GM18498 (cell line): ENCODE measurements at regions not wholly inside any gene's neighbourhood (a gene's known extent, or its start where the extent isn't known, plus 50 kb on each side); places are given as distances from the start of the nearest gene placed in this dataset.
A peak's percentile ranks its signal among the peaks of the same experiment; 100 is the strongest.

Experiments
- ATAC-seq: cut with Tn5 transposase; IDR thresholded peaks from one replicate; pipeline ENCODE4 v1.9.1; 2021; ENCODE audit warnings: mild to moderate bottlenecking, moderate library complexity; ENCODE audit not compliant: unreplicated experiment

DNA sequence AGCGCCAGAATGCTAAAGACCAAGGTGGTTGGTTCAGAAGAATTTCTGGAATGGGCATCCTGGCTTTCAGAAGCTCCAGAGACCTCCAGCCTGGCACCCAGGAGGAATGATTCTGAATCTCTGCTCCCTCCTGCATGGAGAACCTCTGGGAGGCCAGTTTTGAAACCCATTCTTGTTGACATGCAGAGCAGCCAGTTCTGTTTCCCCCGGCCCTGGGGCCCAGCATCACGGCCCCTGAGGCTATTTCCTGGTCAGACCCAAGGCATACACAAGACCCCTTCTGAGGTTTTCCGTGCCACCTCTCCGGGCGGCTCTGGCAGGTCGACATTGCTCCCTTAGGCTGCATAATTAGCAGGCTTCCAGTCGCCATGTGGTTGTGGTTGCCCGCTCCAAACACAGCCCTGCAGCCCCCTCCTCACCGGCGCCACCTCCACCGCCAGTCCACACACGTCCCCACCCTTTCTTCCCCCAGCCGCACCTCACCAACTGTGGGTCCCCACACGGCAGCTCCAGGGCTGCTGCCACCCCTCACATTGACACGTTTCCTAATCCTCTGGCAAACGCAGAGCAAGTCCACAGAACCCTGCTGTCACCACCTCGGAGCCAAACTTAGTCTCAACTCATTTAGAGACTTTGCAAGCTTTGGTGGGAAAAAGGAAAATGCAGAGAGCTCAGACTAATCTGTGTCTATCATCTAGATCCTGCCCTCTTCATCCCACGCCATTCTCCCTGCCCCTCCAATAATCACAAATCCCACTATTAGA is 367.1 kb downstream of the SOX9 start:
- ATAC-seq, result no peak

DNA sequence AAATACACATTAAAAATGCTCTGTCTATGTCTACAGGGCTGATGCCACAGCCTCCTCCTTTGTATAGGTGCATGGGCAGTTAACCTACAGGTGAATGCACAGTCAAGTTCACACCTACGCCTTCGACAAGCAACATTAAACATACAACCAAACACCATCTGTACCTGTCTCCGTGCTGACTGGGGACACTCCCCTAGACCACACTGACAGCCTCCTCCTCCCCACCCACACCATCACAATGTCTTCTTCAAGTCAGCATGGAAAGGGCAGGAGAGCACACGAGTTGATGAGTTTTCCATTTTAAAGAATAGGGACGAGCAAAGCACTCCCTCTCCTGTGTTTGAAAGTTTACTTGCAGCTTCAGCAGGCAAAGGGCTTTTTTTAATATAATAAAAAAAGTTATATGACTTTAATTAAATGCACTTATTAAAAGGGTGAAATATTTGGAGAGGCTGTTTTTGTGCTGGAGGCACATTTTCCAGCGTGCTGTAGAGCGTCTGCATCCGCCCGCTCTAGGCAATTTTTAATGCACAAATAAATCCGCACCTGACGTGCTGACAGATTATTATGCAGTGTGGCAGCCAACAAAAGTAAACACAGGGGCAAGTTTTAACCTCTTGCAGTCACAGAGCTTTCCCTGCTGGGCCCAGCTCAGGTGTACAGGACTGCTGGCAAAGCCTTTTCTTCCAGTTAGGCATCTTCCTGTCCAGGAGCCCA is 367.9 kb downstream of the SOX9 start:
- ATAC-seq, result no peak

DNA sequence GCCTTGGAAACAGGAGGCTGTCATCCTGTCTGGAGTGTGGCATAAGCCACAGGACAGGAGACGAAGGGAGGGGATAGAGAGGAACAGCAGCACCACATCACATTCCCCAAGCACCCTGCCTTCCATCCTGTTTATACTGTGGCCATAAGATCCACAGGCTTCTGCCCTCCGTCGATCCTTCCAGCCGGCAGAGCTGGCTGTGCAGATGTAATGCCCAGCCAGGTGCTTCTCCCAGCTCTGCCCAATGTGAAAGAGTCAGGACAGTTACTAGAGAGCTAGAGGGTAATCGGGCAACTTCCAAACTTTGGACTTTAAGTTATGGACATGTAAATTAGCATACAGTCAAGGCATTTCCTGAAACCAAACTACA is 368.4 kb downstream of the SOX9 start:
- ATAC-seq, result no peak

DNA sequence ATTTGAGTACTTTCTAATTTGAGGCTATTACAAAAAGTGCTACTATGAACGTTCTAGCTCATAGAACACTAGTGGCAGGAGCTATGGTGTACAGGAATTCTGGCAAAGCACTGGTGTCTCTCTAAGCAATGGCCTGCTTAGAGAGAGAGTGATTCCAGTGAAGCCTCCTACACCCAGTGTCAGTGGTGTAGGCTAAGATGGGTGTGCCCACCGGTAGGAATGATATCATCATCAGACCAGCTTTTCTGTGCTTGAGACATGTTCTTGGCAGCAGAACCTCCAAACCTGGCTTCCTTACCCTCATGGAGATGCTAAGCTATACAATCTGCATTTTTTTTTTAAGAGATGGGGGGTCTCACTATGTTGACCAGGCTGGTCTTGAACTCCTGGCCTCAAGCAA is 370.3 kb downstream of the SOX9 start:
- no peak for ATAC-seq

DNA sequence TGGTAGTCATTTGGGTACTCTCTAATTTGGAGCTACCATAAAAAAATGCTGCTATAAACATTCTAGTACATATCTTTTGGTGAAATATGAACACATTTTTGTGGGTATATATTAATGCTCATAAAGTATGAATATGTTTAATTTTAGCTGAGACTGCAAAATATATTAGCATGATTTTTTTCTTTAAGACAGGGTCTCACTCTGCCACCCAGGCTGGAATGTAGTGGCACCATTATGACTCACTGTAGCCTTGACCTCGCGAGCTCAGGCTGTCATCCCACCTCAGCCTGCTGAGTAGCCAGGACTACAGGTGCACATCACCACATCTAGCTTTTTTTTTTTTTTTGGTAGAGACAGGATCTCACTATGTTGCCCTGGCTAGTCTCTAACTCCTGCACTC is 371.7 kb downstream of the SOX9 start:
- ATAC-seq, result no peak

DNA sequence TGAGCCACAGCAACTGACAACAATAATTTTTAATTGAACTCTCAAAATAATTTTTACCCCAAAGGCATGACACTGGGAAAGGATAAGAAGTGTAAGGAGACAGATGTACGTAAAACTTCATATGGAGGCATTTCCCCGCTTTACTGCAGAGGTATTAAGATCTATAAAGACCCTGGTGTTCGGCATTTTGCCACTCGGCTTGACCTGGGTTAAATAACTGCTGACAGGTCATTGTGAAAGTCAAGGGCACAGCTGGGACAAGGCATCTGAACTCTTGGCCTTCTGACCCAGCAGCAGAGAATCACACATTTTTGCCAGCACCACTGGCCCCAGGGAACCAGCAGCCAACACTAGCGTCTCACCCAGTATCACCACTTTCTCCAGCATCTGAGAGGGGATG is 372.1 kb downstream of the SOX9 start:
- ATAC-seq, result no peak

DNA sequence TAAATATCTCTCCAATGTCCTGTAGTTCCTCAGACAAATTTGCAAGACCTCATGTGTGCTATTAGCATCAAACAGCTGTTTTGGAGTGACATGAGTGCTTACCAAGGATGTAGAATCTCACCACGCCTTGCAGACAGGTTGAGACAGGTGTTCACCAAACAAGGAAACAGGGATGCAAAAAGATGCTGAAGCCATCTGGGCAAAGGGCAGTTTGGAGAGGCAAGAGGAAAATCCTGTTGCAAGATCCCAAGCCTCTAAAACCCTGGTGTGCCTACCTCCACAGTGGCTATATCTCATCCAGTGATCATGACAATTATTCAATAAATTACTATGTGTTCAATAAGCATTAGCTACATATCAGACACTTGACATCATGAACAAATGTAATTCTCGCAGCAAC is 373.7 kb downstream of the SOX9 start:
- no peak for ATAC-seq

DNA sequence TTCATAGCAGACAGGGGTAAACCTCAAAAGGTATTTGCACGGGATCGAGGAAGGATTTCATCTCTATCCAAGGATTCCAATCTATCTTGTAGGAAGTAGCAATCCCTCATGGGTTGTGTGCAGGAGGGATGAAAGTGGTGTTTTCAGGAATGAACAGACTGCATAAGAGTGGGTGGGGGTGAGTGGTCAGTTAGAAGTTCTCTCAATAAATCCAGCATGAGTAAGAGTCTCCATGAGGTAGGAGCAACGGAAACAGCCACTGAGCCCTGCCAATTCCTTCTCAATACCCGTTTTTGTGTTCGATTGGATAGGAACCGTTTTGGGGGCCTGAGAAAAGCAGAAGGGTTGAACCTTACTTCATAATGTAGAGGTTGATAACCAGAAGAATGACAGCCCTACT is 375.6 kb downstream of the SOX9 start:
- ATAC-seq, result no peak

DNA sequence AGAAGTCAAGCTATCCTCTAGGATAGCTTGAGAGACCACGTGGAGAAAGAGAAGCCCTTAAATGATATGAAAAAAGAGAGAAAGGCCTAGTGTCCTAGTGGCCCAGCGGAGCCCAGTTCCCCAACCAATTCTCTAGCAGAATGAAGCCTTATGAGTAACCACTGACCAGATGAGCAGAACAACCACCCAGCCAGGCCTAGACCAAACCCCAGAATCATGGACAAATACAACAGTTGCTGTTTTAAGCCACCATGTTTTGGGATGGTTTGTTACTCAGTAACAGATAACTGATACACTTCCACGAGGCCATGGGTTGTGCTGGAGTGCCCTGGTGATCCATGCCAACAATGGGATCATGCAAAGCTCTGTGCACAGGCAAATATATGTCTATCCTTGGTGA is 377.1 kb downstream of the SOX9 start:
- no peak for ATAC-seq

DNA sequence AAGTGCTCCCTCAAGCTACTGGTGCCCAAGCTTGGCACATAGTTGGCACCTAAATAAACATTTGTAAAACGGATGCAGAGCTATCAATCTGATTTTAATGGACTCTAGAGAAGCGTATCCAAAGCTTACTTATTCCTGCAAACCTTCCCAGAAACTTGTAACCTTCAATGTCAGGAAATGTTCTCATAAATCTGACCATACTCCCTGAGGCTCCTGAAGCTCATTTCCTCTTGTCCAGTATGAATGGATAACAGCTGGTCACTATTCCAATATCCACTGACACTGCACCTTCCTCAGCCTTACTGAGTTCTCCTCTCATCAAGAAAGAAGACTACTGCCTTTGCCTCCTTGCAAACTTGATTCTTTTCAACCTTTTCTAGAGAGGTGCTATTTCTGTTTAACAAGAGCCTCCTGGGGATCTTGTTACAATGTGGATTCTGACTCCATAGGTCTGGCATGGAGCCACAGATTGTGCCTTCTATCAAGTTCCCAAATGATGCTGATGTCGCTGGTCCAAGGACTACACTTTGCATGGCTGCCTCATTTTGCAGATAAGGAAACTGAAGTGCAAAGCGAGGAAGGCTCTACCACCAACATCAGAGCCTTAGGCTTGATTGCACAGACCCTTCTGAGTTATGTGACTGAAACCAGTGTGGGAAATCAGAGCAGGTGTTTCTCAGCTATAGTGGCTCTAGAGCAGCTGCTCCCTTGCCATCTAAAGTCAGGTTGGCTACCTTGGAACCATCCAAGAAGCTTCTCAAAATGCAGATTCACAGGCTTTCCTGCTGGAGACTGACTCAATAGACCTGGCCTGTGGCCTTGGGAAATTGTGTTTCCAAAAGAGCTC is 377.8 kb downstream of the SOX9 start:
- ATAC-seq, result no peak

DNA sequence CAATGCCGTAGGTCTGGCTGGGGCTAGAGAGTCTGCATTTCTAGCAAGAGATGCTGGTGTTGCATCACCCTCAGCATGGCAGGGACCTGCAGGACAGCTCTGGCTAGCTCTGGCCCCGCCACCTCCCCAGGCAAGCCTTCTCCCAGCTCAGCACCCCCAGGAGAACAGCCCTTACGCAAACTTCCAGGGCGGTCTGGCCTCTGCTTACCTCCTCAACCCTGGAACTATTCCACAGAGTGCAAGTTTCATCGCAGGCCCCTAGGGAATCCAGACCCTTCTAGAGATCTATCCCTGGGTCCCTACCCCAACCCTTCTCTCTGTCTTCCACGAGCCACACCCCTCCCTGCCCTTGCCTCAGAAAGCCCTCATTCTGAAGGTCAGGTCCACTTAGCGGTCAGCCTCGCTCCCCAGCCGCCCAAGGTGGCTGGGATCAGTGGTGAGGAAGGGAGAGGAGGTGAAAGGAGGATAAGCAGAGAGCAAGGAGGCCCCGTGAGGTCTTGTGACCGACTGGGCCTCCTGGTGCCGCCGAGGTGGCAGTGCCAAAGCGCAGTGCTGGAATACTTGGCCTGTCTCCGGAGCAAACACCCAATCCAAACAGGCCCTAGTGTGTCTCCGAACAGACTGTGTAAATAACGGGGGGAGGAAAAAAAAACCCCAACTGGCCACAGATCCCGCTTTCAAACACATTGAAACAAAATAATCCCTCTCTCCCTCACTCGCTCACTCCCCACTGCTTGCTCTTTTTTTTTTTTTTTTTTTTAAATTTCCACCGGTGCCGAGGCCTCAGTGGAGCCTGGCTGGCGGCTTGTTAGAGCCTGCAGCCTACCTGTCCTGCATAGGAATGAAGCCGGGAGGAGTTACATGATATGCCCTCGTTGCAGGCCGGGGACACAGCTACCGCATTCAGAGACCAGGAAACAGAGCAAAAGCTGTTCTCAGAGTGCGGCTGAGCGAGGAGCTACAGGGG is 380.9 kb downstream of the SOX9 start:
- no peak for ATAC-seq

DNA sequence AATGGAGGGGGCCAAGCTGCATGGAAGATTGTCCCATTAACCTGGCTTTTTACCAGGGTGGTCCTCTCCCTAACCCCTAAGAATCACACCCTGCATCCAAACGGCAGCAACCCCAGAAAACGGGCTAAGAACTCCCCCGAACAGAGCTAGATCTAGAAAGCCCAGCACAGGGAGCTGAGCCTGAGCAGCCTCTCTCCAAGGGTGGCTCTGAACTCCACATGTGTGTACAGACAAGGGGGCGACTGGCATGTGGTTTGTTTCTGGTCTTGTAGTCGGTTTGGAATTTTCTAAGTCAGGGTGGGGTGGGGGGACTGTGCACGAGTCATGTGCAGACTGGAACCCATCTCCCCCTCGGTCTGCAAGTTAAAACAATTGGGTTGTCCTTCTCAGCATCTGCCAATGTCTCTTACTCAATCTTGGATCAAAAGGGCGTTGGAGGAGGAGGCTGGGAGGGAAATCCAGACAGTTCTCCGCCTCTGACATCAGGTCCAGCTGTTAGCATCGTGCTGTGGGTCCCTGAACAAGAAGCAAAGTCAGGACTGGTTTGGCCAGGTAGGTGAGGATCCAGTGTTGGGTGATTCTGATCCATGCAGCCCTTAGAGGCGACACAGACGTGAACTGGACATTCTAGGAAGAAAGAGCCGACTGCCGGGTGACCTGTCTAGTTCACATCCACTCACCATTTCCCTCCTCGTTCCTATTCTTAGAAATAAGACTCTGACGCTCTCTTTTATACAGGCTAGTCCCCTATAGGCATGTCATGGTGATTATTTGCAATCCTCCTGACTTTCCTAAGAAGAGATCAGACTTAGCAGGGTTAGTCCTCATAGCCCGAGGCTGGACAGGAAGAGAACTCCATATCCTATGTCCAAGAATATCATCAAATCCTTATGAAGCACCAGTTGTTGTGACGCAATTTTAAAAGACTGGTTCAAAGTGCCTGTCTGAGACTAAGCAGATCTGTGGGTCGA is 381.8 kb downstream of the SOX9 start:
- no peak for ATAC-seq

DNA sequence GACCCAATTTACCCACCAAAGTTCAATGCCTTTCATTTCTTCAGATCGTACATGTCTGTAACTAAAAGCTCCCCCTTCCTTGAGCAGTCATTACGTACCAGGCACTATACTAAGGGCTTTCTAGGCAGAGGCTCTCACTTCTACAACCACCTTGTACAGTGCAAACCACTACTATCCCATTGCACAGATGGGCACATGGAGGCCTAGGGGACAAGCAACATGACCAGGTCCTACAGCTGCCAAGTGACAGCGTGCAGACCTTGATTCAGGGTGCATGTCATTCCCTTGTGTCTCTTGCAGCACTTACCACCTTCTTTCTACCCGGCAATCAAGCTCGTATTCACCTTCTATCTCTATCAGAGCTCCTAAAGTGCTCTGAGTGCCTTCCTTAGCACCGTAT is 382.7 kb downstream of the SOX9 start:
- no peak for ATAC-seq

DNA sequence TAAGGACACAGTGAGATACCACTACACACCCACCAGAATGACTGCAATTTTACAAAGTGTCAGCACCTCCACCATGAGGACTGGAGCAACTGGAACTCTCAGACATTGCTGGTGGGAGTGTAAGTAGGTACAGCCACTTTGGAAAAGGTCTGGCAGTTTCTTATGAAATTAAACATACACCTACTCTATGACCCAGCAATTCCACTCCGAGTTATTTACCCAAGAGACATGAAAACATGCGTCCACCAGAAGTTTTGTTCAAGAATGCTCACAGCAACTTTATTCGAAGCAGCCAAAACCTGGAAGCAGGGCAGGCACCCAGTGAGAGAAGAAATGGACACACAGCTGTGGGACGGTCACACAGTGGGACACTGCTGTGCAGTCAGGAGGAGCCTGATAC is 384.0 kb downstream of the SOX9 start:
- no peak for ATAC-seq

DNA sequence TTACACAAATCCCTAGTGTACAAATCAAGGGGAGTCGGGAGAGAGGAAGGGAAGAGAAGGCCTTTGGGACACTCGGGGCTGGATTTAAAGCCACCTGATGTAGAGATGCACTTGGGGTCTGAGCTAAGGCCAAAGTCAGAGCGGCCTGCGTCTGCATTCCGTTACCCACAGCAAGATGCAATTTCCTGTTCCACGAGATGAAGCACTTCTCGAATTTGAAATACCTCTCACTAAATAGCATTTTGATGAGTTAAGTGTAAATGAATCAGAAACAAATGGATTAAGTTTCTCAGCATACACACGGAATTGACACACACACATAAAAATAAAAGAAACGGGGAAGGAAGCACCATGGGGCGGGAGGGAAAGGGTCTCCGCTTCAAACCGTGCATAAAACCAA is 386.0 kb downstream of the SOX9 start:
- ATAC-seq, result no peak

DNA sequence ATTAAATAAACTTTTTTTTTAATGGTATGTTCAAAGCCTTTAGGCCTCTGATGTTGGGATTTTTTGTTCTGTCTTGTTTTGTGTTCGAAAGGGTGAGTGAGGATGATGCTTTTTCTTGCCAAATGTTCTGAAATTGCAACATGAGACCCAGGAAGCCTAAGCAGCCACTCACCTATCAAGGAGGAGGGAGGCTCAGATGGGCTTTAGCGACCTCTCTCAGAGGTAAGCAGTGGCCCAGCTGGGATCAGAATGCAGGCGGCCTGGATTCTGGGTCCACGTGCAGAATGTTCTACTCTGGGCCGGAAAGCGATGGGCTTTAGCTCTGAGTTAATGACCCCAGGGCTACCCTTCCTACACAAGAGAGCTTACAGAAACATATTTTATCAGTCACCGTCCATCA is 386.6 kb downstream of the SOX9 start:
- no peak for ATAC-seq

DNA sequence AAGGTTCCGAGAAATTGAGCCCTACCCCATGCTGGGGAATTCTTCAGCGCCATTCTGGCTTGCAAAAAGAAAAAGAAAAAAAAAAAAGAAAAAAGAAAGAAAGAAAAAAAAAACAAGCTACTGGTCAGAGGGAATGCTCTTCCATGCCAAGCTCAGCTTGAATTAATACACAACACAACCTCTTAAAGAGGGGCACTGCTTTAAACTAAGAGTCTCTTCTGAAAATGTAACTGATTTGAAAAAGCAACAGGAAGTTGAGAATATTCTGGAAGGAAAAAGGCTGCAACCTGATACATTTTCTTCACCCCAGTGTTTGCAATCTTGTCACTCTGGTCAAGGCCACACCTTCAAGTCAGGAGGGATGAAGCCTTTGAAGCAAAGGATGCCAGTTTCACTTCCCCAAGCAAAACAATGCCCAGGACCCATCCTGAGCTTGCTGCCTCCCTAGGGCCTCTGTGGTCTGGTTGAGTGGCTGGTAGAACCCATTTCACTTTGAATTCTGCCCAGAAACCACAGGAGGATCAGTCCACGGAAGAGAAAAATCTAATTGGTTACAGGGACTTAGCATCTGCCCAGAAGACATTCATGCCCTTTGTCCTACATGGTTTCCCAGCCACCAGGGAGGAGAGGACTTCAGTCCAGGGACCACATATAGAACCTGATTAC is 389.7 kb downstream of the SOX9 start:
- ATAC-seq, result peak; percentile 77

DNA sequence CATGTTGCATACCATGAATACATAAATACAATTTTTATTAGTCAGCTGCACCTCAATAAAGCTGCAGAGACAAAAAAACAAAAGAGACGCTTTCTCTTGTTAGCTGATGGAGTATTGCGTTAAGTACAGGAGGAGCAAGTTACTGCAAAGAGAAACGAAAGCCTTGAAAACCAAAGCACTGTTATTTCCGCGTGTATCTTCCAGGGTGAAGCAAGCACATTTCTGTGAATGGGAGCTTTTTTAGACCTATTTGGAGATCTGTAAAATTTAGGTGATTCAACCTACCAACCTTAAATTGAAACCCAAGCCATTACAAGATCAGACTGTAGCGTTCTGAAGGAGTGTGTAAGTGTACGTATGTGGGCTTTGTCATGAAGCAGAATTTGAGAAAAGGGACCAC is 390.4 kb downstream of the SOX9 start:
- ATAC-seq, result no peak

DNA sequence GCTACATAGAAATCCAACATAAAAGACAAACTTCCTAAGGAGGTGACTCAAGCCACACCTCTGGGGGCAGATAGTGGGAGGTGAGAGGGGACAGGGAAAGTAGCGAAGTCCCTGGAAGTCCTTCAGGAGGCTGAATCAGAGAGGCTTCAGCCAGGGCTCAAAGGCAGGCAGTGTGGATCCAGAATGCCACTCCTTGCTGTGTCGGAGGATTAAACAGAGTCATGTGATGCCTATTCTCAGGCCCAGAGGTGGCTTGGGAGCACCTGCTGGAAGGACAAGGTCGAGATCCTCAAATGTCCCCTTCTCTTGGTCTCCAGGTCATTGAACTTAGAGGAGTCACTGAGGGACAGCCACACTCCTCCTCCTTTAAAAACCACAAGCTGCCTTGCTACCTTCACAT is 391.1 kb downstream of the SOX9 start:
- no peak for ATAC-seq
